Neural crest cell (in vitro differentiated cells): ENCODE measurements at regions not wholly inside any gene's neighbourhood (a gene's known extent, or its start where the extent isn't known, plus 50 kb on each side); places are given as distances from the start of the nearest gene placed in this dataset.

Experiments
- DNase-seq: peaks from one replicate; pipeline ENCODE4 v3.0.0; 2021; ENCODE audit warnings: low read depth, mixed read lengths, low spot score
- H3K27ac Mint-ChIP-seq: one replicate; pipeline ENCODE4 v1.8.0; 2021; ENCODE audit warnings: mild to moderate bottlenecking, mixed read lengths; ENCODE audit not compliant: unreplicated experiment
- H3K27me3 Mint-ChIP-seq: 2 replicates; pipeline ENCODE4 v1.8.0; 2021; ENCODE audit warnings: low read depth, mild to moderate bottlenecking, mixed read lengths
- H3K36me3 Mint-ChIP-seq: 2 replicates; pipeline ENCODE4 v1.8.0; 2021; ENCODE audit warnings: low read depth, mild to moderate bottlenecking, mixed read lengths
- H3K4me1 Mint-ChIP-seq: 2 replicates; pipeline ENCODE4 v1.8.0; 2021; ENCODE audit warnings: mixed read lengths
- H3K4me3 Mint-ChIP-seq: one replicate; pipeline ENCODE4 v1.8.0; 2021; ENCODE audit warnings: mild to moderate bottlenecking, mixed read lengths
- H3K9me3 Mint-ChIP-seq: 2 replicates; pipeline ENCODE4 v1.8.0; 2021; ENCODE audit warnings: mixed read lengths
- TF ChIP-seq, protein P1 (sequence below): fragments of 200-600 bp; sonication (generic); conservative IDR thresholded peaks from 2 replicates; pipeline ENCODE4 v1.5.0; 2021; ENCODE audit warnings: antibody characterized with exemption, mild to moderate bottlenecking

DNA sequence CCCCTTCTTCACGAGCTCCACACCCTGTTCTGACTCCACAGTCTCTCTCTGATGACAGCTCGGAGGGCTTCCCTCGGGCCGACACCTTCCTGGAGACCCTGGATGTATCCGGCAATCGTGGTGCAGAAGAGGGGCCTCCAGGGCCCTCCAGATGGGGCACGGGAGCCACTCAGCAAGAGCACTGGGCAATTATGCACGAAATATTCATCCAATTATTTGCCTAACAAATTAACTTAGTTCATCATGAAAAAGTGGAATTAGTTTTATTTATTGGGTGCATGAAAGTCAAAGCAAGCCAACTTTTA, 277.3 kb upstream of the HDAC4 start:
- H3K4me3 Mint-ChIP-seq: no peak overlapping the region
- TF ChIP-seq, protein P1, sequence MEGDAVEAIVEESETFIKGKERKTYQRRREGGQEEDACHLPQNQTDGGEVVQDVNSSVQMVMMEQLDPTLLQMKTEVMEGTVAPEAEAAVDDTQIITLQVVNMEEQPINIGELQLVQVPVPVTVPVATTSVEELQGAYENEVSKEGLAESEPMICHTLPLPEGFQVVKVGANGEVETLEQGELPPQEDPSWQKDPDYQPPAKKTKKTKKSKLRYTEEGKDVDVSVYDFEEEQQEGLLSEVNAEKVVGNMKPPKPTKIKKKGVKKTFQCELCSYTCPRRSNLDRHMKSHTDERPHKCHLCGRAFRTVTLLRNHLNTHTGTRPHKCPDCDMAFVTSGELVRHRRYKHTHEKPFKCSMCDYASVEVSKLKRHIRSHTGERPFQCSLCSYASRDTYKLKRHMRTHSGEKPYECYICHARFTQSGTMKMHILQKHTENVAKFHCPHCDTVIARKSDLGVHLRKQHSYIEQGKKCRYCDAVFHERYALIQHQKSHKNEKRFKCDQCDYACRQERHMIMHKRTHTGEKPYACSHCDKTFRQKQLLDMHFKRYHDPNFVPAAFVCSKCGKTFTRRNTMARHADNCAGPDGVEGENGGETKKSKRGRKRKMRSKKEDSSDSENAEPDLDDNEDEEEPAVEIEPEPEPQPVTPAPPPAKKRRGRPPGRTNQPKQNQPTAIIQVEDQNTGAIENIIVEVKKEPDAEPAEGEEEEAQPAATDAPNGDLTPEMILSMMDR: no peak
- H3K27ac Mint-ChIP-seq: no peak overlapping the region
- no peak for DNase-seq
- peaks cover 4% of the 10 kb centered on the region for H3K9me3 Mint-ChIP-seq
- peaks cover 5% of the 10 kb centered on the region for H3K4me1 Mint-ChIP-seq
- peaks cover 7% of the 10 kb centered on the region for H3K27me3 Mint-ChIP-seq
- H3K36me3 Mint-ChIP-seq: no peaks in the 10 kb centered on the region

GRCh38 chr2:239677453-239678185, 276.8 kb upstream of the HDAC4 start:
- DNase-seq: no peak
- TF ChIP-seq, protein P1: no peak
- peaks cover 1% of the 10 kb centered on the region for H3K9me3 Mint-ChIP-seq
- peak overlapping the region; percentile 50 for H3K27ac Mint-ChIP-seq
- peaks cover 4% of the 10 kb centered on the region for H3K27me3 Mint-ChIP-seq
- no peak overlapping the region for H3K4me3 Mint-ChIP-seq
- peaks cover 5% of the 10 kb centered on the region for H3K4me1 Mint-ChIP-seq
- no peaks in the 10 kb centered on the region for H3K36me3 Mint-ChIP-seq

DNA sequence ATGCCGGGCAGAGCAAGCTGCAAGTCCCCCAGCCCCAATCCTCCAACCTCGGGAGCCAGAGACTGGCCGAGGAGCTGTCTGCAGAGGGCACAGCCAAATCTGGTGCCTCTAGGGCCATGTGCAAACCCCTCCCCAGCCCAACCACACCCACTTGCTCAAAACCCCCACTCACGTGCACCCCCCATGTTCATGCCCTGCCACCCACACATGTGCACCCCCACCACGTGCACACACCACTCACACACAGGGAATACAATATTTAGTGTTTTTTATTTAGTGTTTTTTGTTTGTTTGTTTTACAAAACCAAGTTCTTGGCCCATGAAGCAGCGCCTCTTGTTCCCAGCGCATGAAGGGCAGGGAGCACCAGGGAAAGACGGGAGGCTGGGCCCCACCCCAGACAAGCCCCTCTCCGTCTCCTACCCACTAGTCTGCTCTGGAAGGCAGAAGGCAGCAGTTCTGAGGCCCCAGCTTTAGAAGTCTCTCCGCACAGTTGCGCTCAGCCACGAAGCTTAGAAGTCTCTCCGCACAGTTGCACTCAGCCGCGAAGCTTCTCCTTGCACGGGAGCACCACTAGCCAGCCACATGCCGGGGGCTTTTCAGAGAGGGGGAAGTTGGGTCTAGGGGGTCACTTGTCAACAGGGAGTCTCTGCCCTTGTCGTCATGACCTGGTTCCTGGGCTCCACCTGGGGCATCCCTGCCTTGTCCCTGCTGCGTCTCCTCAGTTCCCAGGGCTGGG, 276.1 kb upstream of the HDAC4 start:
- Mint-ChIP-seq H3K27me3 (peaks cover 2% of the 10 kb centered on the region), H3K4me1 (peaks cover 5% of the 10 kb centered on the region), H3K27ac (peak overlapping the region; percentile 57), H3K4me3 (no peak overlapping the region), H3K36me3 (no peaks in the 10 kb centered on the region), H3K9me3 (no peaks in the 10 kb centered on the region)
- no peak for DNase-seq
- TF ChIP-seq, protein P1: no peak

DNA sequence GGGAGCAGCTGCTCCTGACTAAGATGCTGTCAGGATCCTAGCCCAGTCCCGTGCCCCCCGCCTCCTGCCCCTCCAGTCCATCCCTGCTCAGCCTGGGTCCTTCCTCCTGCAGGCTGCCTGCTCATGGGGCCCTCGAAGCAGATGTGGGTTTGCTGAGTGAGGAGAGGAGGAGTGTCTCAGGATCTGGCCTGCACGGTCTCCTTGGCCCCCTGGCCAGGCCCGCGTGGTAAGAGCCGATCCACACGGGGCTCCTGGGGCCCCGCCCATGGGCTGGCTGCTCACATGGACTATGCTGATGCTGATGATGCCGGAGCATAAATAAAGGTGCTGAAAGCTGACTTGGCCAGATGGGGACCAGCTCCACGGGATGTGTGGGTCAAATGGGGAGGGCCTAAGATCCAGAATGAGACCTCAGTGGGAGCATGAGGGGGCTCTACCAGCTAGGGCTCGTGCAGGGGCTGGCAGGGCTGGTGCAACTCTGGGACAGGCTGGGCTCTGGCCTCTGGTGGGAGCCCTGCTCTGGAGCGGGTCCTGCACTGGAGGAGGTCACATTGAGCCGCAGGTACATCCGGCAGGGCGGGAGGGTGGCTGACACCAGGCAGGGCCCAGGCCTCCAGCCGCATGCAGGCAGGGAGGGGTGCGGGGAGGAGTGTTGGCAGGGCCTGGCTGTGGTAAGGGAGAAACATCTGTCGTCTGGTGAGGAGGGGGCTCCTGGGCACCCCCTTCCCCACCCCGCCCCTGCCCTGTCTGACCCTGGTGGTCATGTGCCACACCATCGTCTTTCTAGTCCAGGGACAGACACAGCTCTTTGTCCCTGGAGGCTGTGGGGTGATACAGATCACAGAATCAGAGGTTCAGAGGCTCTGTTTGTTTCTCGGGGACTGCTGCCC, 275.3 kb upstream of the HDAC4 start:
- Mint-ChIP-seq H3K36me3 (no peaks in the 10 kb centered on the region), H3K27me3 (peaks cover 2% of the 10 kb centered on the region), H3K27ac (peak overlapping the region; percentile 35), H3K4me1 (peaks cover 5% of the 10 kb centered on the region), H3K4me3 (no peak overlapping the region), H3K9me3 (no peaks in the 10 kb centered on the region)
- no peak for DNase-seq
- TF ChIP-seq, protein P1: no peak

DNA sequence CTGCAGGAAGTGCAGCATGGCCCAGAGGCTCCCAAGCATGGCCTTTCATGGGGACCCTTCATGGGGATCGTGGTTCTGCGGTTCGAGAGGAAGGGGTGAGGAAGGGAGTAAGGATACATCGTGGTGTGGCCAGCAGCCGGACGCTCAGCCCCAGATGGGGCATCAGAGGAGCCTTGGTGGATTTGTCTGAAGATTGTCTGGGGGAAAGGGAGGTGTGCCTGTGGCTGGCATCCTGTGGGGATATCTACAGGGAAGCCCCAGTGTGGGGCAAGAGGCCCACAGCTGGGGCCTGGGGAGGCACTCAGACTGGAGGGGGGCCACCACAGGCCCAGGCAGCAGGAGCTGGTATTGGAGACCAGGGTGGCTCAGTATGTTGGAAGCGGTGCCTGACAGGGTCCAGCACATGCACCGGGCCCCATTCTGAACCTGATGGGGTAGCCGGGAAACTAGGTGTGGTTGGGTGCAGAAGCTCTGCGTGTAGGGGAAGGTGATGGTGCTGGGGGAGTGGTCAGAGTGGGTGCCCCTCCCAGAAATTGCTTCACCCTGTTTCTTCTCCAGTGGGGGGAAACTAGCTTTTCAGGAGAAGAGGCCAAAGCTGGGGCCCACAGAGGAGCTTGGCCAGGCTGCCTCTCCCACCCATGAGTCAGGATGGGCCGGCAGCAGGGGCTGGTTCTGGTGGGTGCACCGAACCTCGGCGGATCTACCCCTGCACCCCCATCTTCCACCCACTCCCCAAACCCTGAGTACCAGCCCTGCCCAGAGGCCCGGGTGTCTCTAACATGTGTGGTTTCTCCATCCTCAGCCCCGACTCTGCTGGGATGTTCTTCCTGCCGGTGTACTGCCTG, 274.4 kb upstream of the HDAC4 start:
- no peaks in the 10 kb centered on the region for H3K27me3 Mint-ChIP-seq
- H3K27ac Mint-ChIP-seq: no peak overlapping the region
- DNase-seq: no peak
- TF ChIP-seq, protein P1: no peak
- H3K9me3 Mint-ChIP-seq: no peaks in the 10 kb centered on the region
- H3K4me1 Mint-ChIP-seq: peaks cover 5% of the 10 kb centered on the region
- no peaks in the 10 kb centered on the region for H3K36me3 Mint-ChIP-seq
- H3K4me3 Mint-ChIP-seq: no peak overlapping the region
